22Rv1 (cell line): ENCODE measurements at regions not wholly inside any gene's neighbourhood (a gene's known extent, or its start where the extent isn't known, plus 50 kb on each side); places are given as distances from the start of the nearest gene placed in this dataset.

Experiments
- CTCF ChIP-seq: fragments of 450-650 bp; IDR thresholded peaks from 2 replicates; pipeline ENCODE4 v1.5.1; 2017; ENCODE audit warnings: mild to moderate bottlenecking
- ZFX ChIP-seq: fragments of 450-650 bp; IDR thresholded peaks from 2 replicates; pipeline ENCODE4 v1.6.1; 2017; ENCODE audit warnings: antibody characterized with exemption, borderline replicate concordance

DNA sequence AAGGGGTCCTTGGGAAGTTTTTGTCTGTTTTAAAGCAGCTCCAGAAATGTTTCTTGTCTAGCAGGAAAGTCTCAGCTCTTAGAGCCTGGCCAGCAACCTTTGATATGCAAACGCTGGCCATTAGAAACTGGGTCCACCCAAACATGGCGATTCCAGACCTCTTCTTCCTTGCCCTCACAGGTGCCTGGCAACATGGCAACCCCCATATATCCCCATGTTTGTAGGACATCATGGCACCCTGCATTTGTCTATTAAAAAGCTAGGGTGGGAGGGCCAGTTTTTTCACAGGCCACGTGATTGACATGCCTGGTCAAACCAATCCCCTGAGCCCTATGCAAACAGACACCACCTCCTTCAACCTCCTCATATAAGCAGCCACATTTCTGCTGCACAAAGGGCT, 848.7 kb upstream of the FOXG1 start:
- TF ChIP-seq ZFX, result no peak
- no peak for TF ChIP-seq CTCF
